ENCODE measurements at regions not wholly inside any gene's neighbourhood (a gene's known extent, or its start where the extent isn't known, plus 50 kb on each side); places are given as distances from the start of the nearest gene placed in this dataset.
A peak's percentile ranks its signal among the peaks of the same experiment; 100 is the strongest.

GRCh38 chr4:108567831-108568230, 52.5 kb upstream of the RPL34 start:
- DNase-seq (ENCODE audit: low spot score), result peak; percentile 21

GRCh38 chr4:108561116-108561515, 59.3 kb upstream of the RPL34 start:
- DNase-seq (ENCODE audit: low spot score), result peak; percentile 18

GRCh38 chr4:108560616-108561015, 59.8 kb upstream of the RPL34 start:
- DNase-seq (ENCODE audit: low spot score), result peak; percentile 54

- peak; percentile 8 for DNase-seq (ENCODE audit: low spot score)
These were observed 60.5 kb upstream of the RPL34 start for GRCh38 chr4:108559911-108560310.

GRCh38 chr4:108559068-108559793, 61.1 kb upstream of the RPL34 start:
- DNase-seq (ENCODE audit: low spot score), result peak; percentile 86

- DNase-seq (ENCODE audit: low spot score), result no peak
These were observed 63.7 kb upstream of the RPL34 start for GRCh38 chr4:108556588-108557200.

- DNase-seq (ENCODE audit: low spot score), result no peak
These were observed 64.2 kb upstream of the RPL34 start for GRCh38 chr4:108556166-108556565.

- DNase-seq (ENCODE audit: low spot score), result no peak
These were observed 64.7 kb upstream of the RPL34 start for GRCh38 chr4:108555701-108556100.

GRCh38 chr4:108547682-108548081, 72.7 kb upstream of the RPL34 start:
- no peak for DNase-seq (ENCODE audit: low spot score)

- no peak for DNase-seq (ENCODE audit: low spot score)
These were observed 73.6 kb upstream of the RPL34 start for GRCh38 chr4:108546728-108547127.

- DNase-seq (ENCODE audit: low spot score), result no peak
These were observed 75.9 kb upstream of the RPL34 start for GRCh38 chr4:108544481-108544880.

- DNase-seq (ENCODE audit: low spot score), result no peak
These were observed 76.9 kb upstream of the RPL34 start for GRCh38 chr4:108543359-108543968.

GRCh38 chr4:108540536-108540935, 79.8 kb upstream of the RPL34 start:
- DNase-seq (ENCODE audit: low spot score), result no peak

GRCh38 chr4:108536577-108536976, 83.8 kb upstream of the RPL34 start:
- DNase-seq (ENCODE audit: low spot score), result no peak

GRCh38 chr4:108535757-108536156, 84.6 kb upstream of the RPL34 start:
- DNase-seq (ENCODE audit: low spot score), result no peak

- no peak for DNase-seq (ENCODE audit: low spot score)
These were observed 86.5 kb upstream of the RPL34 start for GRCh38 chr4:108533876-108534275.

GRCh38 chr4:108533245-108533844, 87.0 kb upstream of the RPL34 start:
- peak; percentile 22 for DNase-seq (ENCODE audit: low spot score)

GRCh38 chr4:108532738-108533137, 87.6 kb upstream of the RPL34 start:
- no peak for DNase-seq (ENCODE audit: low spot score)

- DNase-seq (ENCODE audit: low spot score), result no peak
These were observed 88.2 kb upstream of the RPL34 start for GRCh38 chr4:108532187-108532586.

- DNase-seq (ENCODE audit: low spot score), result no peak
These were observed 88.9 kb upstream of the RPL34 start for GRCh38 chr4:108531461-108531860.

- no peak for DNase-seq (ENCODE audit: low spot score)
These were observed 90.1 kb upstream of the RPL34 start for GRCh38 chr4:108529984-108530905.

GRCh38 chr4:108529102-108529501, 91.3 kb upstream of the RPL34 start:
- no peak for DNase-seq (ENCODE audit: low spot score)
